Breast epithelium (tissue), 4 donors: ENCODE measurements at regions not wholly inside any gene's neighbourhood (a gene's known extent, or its start where the extent isn't known, plus 50 kb on each side); places are given as distances from the start of the nearest gene placed in this dataset.
"Not testable (repeated sequence)": the region's sequence is repeated elsewhere in the genome, so short reads cannot be mapped to it uniquely, and the experiment has no call there.

Experiments
- DNase-seq, 2 donors: peaks; one replicate each; pipeline ENCODE4 v3.0.0-alpha.2; 2019; ENCODE audit warnings: low spot score in 2 of 2
- H3K27ac ChIP-seq, 2 donors: fragments of 200-600 bp; sonication (generic) in 1 of 2; one replicate each; pipeline ENCODE4 v1.5.1; 2016 to 2019; ENCODE audit warnings: mild to moderate bottlenecking in 1 of 2
- H3K27me3 ChIP-seq, 2 donors: fragments of 200-600 bp; sonication (generic) in 1 of 2; one replicate each; pipeline versions ENCODE4 v1.5.1 to v1.6.0; 2017 to 2019; ENCODE audit warnings: control low read depth in 1 of 2, mild to moderate bottlenecking in 1 of 2
- H3K36me3 ChIP-seq: fragments of 200-600 bp; one replicate; pipeline ENCODE4 v1.5.1; 2019
- H3K4me1 ChIP-seq, 2 donors: fragments of 200-600 bp; sonication (generic); one replicate each; pipeline ENCODE4 v1.5.1; 2016 to 2019; ENCODE audit warnings: control low read depth in 1 of 2
- H3K4me3 ChIP-seq, 3 donors: fragments of 200-600 bp; sonication (generic); 1 replicate in 2 of 3; 2 replicates in 1 of 3; pipeline ENCODE4 v1.5.1; 2016 to 2019; ENCODE audit warnings: mild to moderate bottlenecking in 3 of 3, moderate library complexity in 2 of 3
- H3K9me3 ChIP-seq, 2 donors: fragments of 200-600 bp; sonication (generic) in 1 of 2; one replicate each; pipeline ENCODE4 v1.5.1; 2016 to 2019; ENCODE audit warnings: control low read depth in 1 of 2
- POLR2A ChIP-seq: fragments of 450-650 bp; IDR thresholded peaks from one replicate; pipeline ENCODE4 v1.6.1; 2016; ENCODE audit warnings: antibody characterized with exemption, mild to moderate bottlenecking, moderate library complexity
- POLR2AphosphoS5 ChIP-seq, 3 donors: sonication (generic); formaldehyde crosslinking; IDR thresholded peaks; one replicate each; pipeline ENCODE4 v1.6.1; 2017; ENCODE audit warnings: antibody characterized with exemption in 3 of 3
- intact Hi-C: fragments of 100-400 bp; cut with DNase I; formaldehyde crosslinking; loops from one replicate; pipeline ENCODE4 v1.15.1; 2023; ENCODE audit warnings: low total_unique reads
- TF ChIP-seq, protein P1 (sequence below), 3 donors: fragments of 450-650 bp; IDR thresholded peaks; one replicate each; pipeline ENCODE4 v1.5.1; 2016 to 2017; ENCODE audit warnings: antibody characterized with exemption in 3 of 3, mild to moderate bottlenecking in 3 of 3, moderate library complexity in 3 of 3

DNA sequence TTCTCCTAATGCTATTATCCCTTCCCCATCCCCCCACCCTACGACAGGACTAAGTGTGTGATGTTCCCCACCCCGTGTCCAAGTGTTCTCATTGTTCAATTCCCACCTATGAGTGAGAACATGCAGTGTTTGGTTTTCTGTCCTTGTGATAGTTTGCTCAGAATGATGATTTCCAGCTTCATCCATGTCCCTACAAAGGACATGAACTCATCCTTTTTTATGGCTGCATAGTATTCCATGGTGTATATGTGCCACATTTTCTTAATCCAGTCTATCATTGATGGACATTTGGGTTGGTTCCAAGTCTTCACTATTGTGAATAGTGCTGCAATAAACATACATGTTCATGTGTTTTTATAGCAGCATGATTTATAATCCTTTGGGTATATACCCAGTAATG lies 183.4 kb downstream of the MSN start:
- intact Hi-C loops, H3K4me3 ChIP-seq, H3K36me3 ChIP-seq, DNase-seq, H3K27ac ChIP-seq, H3K4me1 ChIP-seq: not testable (repeated sequence)
- H3K9me3 ChIP-seq, result peaks cover 4 to 21% of the 10 kb centered on the region in 2 donors
- peaks cover 0 to 18% of the 10 kb centered on the region in 2 donors for H3K27me3 ChIP-seq

DNA sequence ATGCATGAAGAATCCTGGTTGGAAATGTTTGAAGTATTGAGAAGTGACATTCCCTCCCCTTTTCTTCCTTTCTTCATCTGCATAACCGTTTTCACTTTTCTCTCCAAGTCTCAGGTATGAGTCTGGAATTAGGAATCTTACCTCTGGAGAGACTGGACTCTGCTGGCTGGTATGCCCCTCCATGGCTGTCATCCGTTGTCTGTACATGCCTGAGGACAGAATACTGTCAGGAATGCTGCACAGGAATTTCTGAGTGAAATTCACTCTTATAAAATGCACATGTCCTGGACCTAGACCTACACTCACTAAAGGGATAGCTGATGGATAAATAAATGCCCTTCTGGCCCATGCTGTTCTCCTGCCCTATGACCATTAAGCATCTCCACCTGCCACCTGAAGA lies 179.5 kb downstream of the MSN start:
- H3K27ac ChIP-seq, result no peak overlapping the region
- H3K36me3 ChIP-seq, result no peaks in the 10 kb centered on the region
- TF ChIP-seq POLR2A, result no peak
- TF ChIP-seq, protein P1, sequence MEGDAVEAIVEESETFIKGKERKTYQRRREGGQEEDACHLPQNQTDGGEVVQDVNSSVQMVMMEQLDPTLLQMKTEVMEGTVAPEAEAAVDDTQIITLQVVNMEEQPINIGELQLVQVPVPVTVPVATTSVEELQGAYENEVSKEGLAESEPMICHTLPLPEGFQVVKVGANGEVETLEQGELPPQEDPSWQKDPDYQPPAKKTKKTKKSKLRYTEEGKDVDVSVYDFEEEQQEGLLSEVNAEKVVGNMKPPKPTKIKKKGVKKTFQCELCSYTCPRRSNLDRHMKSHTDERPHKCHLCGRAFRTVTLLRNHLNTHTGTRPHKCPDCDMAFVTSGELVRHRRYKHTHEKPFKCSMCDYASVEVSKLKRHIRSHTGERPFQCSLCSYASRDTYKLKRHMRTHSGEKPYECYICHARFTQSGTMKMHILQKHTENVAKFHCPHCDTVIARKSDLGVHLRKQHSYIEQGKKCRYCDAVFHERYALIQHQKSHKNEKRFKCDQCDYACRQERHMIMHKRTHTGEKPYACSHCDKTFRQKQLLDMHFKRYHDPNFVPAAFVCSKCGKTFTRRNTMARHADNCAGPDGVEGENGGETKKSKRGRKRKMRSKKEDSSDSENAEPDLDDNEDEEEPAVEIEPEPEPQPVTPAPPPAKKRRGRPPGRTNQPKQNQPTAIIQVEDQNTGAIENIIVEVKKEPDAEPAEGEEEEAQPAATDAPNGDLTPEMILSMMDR (IDR thresholded peaks at IDR 0.05), result no peak
- TF ChIP-seq POLR2AphosphoS5 (IDR thresholded peaks at IDR 0.05), result no peak
- DNase-seq, result no peak
- peaks cover 0 to 37% of the 10 kb centered on the region in 2 donors for H3K27me3 ChIP-seq
- no peaks in the 10 kb centered on the region for H3K9me3 ChIP-seq
- H3K4me1 ChIP-seq, result no peaks in the 10 kb centered on the region
- intact Hi-C loops, result no loop called here
- no peak overlapping the region for H3K4me3 ChIP-seq

DNA sequence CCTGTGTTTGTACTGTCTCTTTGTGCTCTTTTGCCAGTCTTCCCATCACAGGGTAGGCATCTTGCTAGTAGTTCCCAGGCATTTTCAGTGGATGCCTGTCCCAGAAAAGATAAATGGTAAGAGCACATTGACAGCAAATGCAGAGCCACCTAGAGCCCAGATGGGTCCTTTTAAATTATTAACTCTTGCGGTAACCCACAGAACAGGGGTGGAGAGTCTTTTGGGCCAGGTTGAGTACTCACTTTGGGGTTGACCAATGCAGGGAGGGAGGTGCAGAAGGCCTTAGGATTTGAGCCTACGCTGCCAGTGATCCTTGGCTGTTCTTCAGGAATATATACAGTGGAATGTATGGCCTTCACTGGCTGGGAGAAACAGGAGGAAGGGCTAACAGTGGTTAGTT lies 173.8 kb downstream of the MSN start:
- H3K27ac ChIP-seq, result no peak overlapping the region
- TF ChIP-seq POLR2AphosphoS5 (IDR thresholded peaks at IDR 0.05) (no peak), POLR2A (no peak)
- TF ChIP-seq, protein P1 (IDR thresholded peaks at IDR 0.05), result no peak
- H3K4me3 ChIP-seq, result no peak overlapping the region
- intact Hi-C loops, result no loop called here
- no peaks in the 10 kb centered on the region for H3K9me3 ChIP-seq
- H3K4me1 ChIP-seq, result no peaks in the 10 kb centered on the region
- no peak for DNase-seq
- no peaks in the 10 kb centered on the region for H3K36me3 ChIP-seq
- peaks cover 0 to 26% of the 10 kb centered on the region in 2 donors for H3K27me3 ChIP-seq

DNA sequence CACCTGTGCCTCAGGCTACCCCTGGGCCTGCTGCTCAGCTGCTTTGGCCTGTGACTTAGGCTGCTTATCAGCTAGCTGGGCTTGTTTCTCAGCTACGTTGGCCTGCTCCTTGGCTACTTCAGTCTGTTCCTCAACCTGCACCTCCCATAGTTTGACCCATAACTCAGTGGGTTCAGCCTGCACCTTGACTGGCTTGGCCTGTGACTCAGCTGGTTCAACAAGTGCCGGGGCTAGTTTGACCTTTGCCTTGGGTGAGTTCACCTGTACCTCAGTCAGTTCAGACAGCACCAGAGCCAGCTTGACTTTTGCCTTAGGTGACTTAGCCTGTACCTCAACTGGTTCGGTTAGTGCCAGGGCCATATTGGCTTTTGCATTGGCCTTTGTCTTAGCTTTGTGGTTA lies 171.2 kb downstream of the MSN start:
- H3K27me3 ChIP-seq, result peaks cover 0 to 13% of the 10 kb centered on the region in 2 donors
- no peak overlapping the region for H3K27ac ChIP-seq
- no peaks in the 10 kb centered on the region for H3K36me3 ChIP-seq
- no peak overlapping the region for H3K4me3 ChIP-seq
- no peak for DNase-seq
- intact Hi-C loops, result no loop called here
- H3K4me1 ChIP-seq, result no peaks in the 10 kb centered on the region
- no peak for TF ChIP-seq POLR2A
- no peak for TF ChIP-seq POLR2AphosphoS5 (IDR thresholded peaks at IDR 0.05)
- TF ChIP-seq, protein P1 (IDR thresholded peaks at IDR 0.05), result no peak
- no peaks in the 10 kb centered on the region for H3K9me3 ChIP-seq

DNA sequence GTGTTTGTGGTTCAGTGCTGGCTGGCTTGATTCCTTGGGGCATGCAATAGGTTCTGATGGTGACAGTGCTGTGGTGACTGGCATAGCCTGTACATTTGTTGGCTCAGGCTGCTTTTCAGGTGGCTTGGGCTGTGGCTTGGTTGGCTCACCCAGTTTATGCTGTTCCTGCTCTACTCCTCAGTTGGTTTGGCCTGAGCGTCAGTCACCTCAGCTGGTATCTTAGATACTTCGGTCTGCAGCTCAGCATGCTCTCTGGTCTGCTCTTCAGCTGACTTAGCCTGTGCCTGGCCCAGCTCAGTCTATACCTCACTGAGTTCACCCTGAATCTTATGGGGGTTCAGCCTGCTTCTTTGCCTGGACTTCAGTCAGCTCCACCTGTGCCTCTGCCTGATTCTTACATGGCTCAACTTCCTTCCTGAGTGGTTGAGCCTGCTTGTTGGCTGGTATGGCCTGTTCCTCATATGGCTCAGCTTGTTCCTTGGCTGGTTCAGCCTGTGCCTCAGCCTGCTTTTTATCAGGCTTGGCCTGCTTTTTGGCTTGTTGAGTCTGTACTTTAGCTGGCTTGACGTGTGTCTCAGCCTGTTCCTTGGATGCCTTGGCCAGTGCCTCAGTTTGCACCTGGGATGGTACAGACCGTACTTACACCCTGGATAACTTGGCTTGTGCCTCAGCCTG lies 170.6 kb downstream of the MSN start:
- no peak overlapping the region for H3K4me3 ChIP-seq
- H3K27me3 ChIP-seq, result peaks cover 0 to 6% of the 10 kb centered on the region in 2 donors
- H3K36me3 ChIP-seq, result no peaks in the 10 kb centered on the region
- TF ChIP-seq POLR2A, result no peak
- TF ChIP-seq, protein P1 (IDR thresholded peaks at IDR 0.05), result no peak
- no peak for TF ChIP-seq POLR2AphosphoS5 (IDR thresholded peaks at IDR 0.05)
- no peak overlapping the region for H3K27ac ChIP-seq
- H3K9me3 ChIP-seq, result peaks cover 0 to 3% of the 10 kb centered on the region in 2 donors
- no peak for DNase-seq
- intact Hi-C loops, result no loop called here
- H3K4me1 ChIP-seq, result no peaks in the 10 kb centered on the region

DNA sequence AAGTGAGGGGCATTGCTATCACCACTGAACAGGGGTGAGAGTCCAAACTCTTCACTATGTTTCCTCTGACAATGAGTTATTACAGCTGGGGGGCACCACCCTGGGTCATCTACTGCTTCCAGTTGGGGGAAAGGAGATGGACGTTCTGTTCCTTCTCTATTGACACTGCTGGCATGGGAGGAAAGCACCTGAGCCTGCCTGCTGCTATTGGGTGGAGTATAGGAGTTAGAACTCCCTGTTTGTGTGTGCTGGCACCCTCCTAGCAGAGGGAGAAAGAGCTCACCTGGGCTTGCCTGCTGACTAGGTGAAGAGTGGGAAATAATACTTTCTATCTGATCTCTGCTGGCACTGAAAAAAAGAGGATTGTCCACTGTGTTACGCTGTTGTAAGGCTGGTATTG lies 163.8 kb downstream of the MSN start:
- intact Hi-C loops, result no loop called here
- no peak overlapping the region for H3K27ac ChIP-seq
- peaks cover 0 to 3% of the 10 kb centered on the region in 2 donors for H3K9me3 ChIP-seq
- H3K36me3 ChIP-seq, result no peaks in the 10 kb centered on the region
- no peak overlapping the region for H3K4me3 ChIP-seq
- H3K4me1 ChIP-seq, result no peaks in the 10 kb centered on the region
- peaks cover 0 to 26% of the 10 kb centered on the region in 2 donors for H3K27me3 ChIP-seq
- TF ChIP-seq, protein P1 (IDR thresholded peaks at IDR 0.05), result no peak
- TF ChIP-seq POLR2A, result no peak
- no peak for TF ChIP-seq POLR2AphosphoS5 (IDR thresholded peaks at IDR 0.05)
- DNase-seq, result no peak
